ENCODE measurements at regions not wholly inside any gene's neighbourhood (a gene's known extent, or its start where the extent isn't known, plus 50 kb on each side); places are given as distances from the start of the nearest gene placed in this dataset.

DNA sequence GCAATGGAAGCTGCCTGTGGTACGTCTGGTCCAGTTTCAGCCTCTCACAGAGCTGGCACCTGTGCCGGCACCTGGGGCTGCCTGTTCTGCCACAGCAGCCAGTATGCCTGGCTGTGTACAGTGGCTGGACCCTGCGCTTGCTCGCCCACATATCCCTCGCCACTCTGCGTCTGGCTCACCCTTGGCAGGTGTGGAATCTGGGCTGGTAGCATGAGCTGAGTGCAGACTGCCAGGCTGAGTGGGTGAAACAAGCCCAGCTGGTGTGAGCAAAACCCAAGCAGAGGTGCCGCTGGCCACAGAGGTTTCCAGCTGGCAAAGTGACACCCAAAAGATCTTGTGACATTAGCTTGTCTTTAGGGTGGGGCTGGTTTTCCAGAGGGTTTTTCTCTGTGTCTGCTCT is 80.7 kb downstream of the ING1 start:
- intact Hi-C loops (cut with micrococcal nuclease; ENCODE audit: unreplicated experiment), result no loop called here
- POLR2A ChIA-PET (ENCODE audit: low non-redundant PET), result interaction anchor here (0.6 kb wide), 1 partner anchor 1088 kb away, joined by 5 read pairs; no protein-coding TSS in a partner anchor

DNA sequence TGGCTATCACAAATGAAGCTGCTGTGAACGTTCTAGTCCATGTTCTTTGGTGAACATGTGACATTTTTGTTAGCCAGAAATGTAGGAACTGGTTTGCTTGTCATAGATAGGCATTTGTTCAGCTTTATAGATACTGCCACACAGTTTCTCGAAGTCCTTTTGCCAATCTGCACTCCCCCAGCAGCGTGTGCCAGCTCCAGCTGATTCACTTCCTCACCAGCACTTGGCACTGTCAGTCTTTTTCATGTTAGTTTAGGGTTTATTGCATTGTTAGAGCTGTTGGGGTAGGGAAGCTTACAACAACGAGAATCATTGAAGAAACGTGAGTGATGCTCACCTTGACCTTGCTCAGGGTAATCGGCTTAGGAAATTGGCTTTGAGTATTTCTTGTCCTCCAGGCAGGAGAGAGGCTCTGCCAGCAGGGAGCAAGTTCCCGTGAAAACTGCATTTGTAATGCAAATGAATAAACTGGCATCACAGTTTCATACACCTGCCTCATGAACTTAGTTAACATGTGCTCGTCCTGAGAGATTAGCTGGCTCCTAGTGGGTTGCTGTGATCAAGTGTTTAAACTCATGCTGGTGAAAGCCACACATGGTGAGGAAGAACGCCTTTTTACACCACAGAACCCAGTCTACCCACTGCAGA is 83.9 kb downstream of the ING1 start:
- H3K4me3 ChIP-seq (ENCODE audit: low read depth, low read length, poor library complexity, severe bottlenecking), result no peak overlapping the region
- H3K9me3 ChIP-seq (ENCODE audit: low read depth, low read length, poor library complexity, severe bottlenecking), result no peaks in the 10 kb centered on the region
- ChIA-PET POLR2A (ENCODE audit: low non-redundant PET) (no interaction called here), CTCF (no interaction called here)
- no peak for DNase-seq (ENCODE audit: low spot score)
- intact Hi-C loops (cut with micrococcal nuclease; ENCODE audit: unreplicated experiment), result no loop called here
- TF ChIP-seq, protein P1, sequence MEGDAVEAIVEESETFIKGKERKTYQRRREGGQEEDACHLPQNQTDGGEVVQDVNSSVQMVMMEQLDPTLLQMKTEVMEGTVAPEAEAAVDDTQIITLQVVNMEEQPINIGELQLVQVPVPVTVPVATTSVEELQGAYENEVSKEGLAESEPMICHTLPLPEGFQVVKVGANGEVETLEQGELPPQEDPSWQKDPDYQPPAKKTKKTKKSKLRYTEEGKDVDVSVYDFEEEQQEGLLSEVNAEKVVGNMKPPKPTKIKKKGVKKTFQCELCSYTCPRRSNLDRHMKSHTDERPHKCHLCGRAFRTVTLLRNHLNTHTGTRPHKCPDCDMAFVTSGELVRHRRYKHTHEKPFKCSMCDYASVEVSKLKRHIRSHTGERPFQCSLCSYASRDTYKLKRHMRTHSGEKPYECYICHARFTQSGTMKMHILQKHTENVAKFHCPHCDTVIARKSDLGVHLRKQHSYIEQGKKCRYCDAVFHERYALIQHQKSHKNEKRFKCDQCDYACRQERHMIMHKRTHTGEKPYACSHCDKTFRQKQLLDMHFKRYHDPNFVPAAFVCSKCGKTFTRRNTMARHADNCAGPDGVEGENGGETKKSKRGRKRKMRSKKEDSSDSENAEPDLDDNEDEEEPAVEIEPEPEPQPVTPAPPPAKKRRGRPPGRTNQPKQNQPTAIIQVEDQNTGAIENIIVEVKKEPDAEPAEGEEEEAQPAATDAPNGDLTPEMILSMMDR (conservative IDR thresholded peaks at IDR 0.05; ENCODE audit: low read depth, low read length), result no peak
- TF ChIP-seq EZH2 (IDR thresholded peaks at IDR 0.05; ENCODE audit: borderline replicate concordance, low read depth, low read length, poor library complexity, severe bottlenecking), result no peak
- no peaks in the 10 kb centered on the region for H3K36me3 ChIP-seq (ENCODE audit: insufficient read depth, low read length, poor library complexity, severe bottlenecking)
- H3K27ac ChIP-seq (ENCODE audit: low read depth, low read length, poor library complexity, severe bottlenecking), result no peak overlapping the region
- H3K27me3 ChIP-seq (replicated peaks; ENCODE audit: insufficient read depth, low read depth, low read length, poor library complexity), result no peaks in the 10 kb centered on the region
- no TSS peak for BruUV-seq (replicated peaks)
- H3K4me1 ChIP-seq (ENCODE audit: insufficient read depth, low read length, poor library complexity, severe bottlenecking), result peaks cover 6% of the 10 kb centered on the region

More for the DNA sequence above, 80.7 kb downstream of the ING1 start:
- BruUV-seq (replicated peaks), result no TSS peak
- Histone ChIP-seq H3K9me3 (ENCODE audit: low read depth, low read length, poor library complexity, severe bottlenecking) (peaks cover 6% of the 10 kb centered on the region), H3K36me3 (ENCODE audit: insufficient read depth, low read length, poor library complexity, severe bottlenecking) (no peaks in the 10 kb centered on the region), H3K4me3 (ENCODE audit: low read depth, low read length, poor library complexity, severe bottlenecking) (no peak overlapping the region), H3K4me1 (ENCODE audit: insufficient read depth, low read length, poor library complexity, severe bottlenecking) (peaks cover 1% of the 10 kb centered on the region), H3K27me3 (replicated peaks; ENCODE audit: insufficient read depth, low read depth, low read length, poor library complexity) (no peaks in the 10 kb centered on the region), H3K27ac (ENCODE audit: low read depth, low read length, poor library complexity, severe bottlenecking) (no peak overlapping the region)
- no peak for TF ChIP-seq EZH2 (IDR thresholded peaks at IDR 0.05; ENCODE audit: borderline replicate concordance, low read depth, low read length, poor library complexity, severe bottlenecking)
- TF ChIP-seq, protein P1 (conservative IDR thresholded peaks at IDR 0.05; ENCODE audit: low read depth, low read length), result no peak
- no peak for DNase-seq (ENCODE audit: low spot score)
- CTCF ChIA-PET, result no interaction called here

- POLR2A ChIA-PET (ENCODE audit: low non-redundant PET), result no interaction called here
- TF ChIP-seq, protein P1 (conservative IDR thresholded peaks at IDR 0.05; ENCODE audit: low read depth, low read length), result no peak
- no peak for TF ChIP-seq EZH2 (IDR thresholded peaks at IDR 0.05; ENCODE audit: borderline replicate concordance, low read depth, low read length, poor library complexity, severe bottlenecking)
- intact Hi-C loops (cut with micrococcal nuclease; ENCODE audit: unreplicated experiment), result no loop called here
- Histone ChIP-seq H3K27ac (ENCODE audit: low read depth, low read length, poor library complexity, severe bottlenecking) (no peak overlapping the region), H3K4me1 (ENCODE audit: insufficient read depth, low read length, poor library complexity, severe bottlenecking) (peaks cover 6% of the 10 kb centered on the region), H3K27me3 (replicated peaks; ENCODE audit: insufficient read depth, low read depth, low read length, poor library complexity) (no peaks in the 10 kb centered on the region), H3K9me3 (ENCODE audit: low read depth, low read length, poor library complexity, severe bottlenecking) (no peaks in the 10 kb centered on the region), H3K4me3 (ENCODE audit: low read depth, low read length, poor library complexity, severe bottlenecking) (no peak overlapping the region), H3K36me3 (ENCODE audit: insufficient read depth, low read length, poor library complexity, severe bottlenecking) (no peaks in the 10 kb centered on the region)
- BruUV-seq (replicated peaks), result no TSS peak
- CTCF ChIA-PET, result no interaction called here
- no peak for DNase-seq (ENCODE audit: low spot score)
Observed at GRCh38 chr13:110798081-110798994, 84.8 kb downstream of the ING1 start.
